ENCODE measurements at regions not wholly inside any gene's neighbourhood (a gene's known extent, or its start where the extent isn't known, plus 50 kb on each side); places are given as distances from the start of the nearest gene placed in this dataset.

DNA sequence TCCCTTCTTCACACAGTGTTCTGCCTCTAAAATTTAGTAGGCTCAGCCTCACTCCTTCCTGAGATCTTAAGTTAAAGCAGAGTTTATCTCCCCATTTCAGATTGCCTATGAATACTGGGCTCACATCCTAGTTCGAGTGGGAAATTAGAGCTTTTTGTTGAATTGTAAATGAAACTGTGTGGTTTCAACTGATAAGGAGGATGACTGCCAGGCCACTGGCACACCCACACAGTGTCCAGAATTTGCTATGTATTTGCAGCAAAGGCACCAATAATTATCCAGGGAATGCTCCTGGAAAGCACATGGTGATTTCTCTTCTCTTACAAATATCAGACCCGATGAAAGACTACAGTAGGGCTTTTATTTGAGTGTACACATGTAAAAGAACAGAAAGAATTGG lies 308.1 kb upstream of the COL8A1 start:
- H2AFZ ChIP-seq (ENCODE audit: low read length) = peak overlapping the region; percentile 52
- TF ChIP-seq, protein P1, sequence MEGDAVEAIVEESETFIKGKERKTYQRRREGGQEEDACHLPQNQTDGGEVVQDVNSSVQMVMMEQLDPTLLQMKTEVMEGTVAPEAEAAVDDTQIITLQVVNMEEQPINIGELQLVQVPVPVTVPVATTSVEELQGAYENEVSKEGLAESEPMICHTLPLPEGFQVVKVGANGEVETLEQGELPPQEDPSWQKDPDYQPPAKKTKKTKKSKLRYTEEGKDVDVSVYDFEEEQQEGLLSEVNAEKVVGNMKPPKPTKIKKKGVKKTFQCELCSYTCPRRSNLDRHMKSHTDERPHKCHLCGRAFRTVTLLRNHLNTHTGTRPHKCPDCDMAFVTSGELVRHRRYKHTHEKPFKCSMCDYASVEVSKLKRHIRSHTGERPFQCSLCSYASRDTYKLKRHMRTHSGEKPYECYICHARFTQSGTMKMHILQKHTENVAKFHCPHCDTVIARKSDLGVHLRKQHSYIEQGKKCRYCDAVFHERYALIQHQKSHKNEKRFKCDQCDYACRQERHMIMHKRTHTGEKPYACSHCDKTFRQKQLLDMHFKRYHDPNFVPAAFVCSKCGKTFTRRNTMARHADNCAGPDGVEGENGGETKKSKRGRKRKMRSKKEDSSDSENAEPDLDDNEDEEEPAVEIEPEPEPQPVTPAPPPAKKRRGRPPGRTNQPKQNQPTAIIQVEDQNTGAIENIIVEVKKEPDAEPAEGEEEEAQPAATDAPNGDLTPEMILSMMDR (conservative IDR thresholded peaks at IDR 0.05 in 1 of 2, IDR thresholded peaks at IDR 0.05 in 1 of 2; ENCODE audit: low read depth in 1 of 2, low read length in 2 of 2) = no peak
- no peak for TF ChIP-seq EZH2 (IDR thresholded peaks at IDR 0.05; ENCODE audit: low read length, missing control alignments)
- H3K36me3 ChIP-seq (ENCODE audit: control insufficient read depth, insufficient read depth, low read length) = no peaks in the 10 kb centered on the region
- H4K20me1 ChIP-seq (ENCODE audit: control insufficient read depth, extremely low read depth, insufficient read depth, low read length) = no peaks in the 10 kb centered on the region
- H3K9ac ChIP-seq (ENCODE audit: insufficient read depth, low read length) = no peak overlapping the region
- H3K27me3 ChIP-seq (ENCODE audit: control insufficient read depth, insufficient read depth, low read length) = no peaks in the 10 kb centered on the region
- peak; percentile 53 to 90 for DNase-seq (ENCODE audit: low read depth in 2 of 2)
- H3K9me3 ChIP-seq (ENCODE audit: control insufficient read depth, insufficient read depth, low read depth, low read length) = no peaks in the 10 kb centered on the region
- H3K4me2 ChIP-seq (ENCODE audit: extremely low read depth, insufficient read depth, low read length) = no peak overlapping the region
- no peak overlapping the region for H3K27ac ChIP-seq (ENCODE audit: insufficient read depth, low read length)
- H3K4me1 ChIP-seq (ENCODE audit: control insufficient read depth, extremely low read depth, insufficient read depth, low read length) = peaks cover 2% of the 10 kb centered on the region
- H3K4me3 ChIP-seq (replicated peaks in 1 of 4; ENCODE audit: control extremely low read depth in 1 of 4, insufficient read depth in 1 of 4, low read depth in 3 of 4, low read length in 4 of 4) = no peak overlapping the region
- H3K79me2 ChIP-seq (ENCODE audit: control insufficient read depth, insufficient read depth, low read length) = no peaks in the 10 kb centered on the region

DNA sequence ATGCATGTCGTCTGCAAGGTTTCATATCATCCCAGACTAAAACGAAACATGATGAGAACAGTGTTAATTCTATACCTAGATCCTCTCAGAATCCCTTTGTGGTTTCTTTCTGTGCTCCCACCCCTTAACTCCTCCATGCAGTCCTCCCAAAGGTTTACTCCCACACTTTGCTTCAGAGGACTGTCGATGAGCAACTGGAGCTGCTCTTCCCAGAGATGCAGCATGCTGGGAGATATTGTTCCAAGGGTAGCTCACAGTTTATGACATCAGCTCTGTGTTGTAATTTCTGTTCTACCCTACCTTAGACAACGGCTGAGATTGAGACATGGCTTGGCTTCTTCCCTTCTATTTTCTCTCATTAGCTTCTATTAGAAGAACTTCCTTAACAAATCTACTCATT lies 313.0 kb upstream of the COL8A1 start:
- Histone ChIP-seq H3K27ac (ENCODE audit: insufficient read depth, low read length) (no peak overlapping the region), H3K4me1 (ENCODE audit: control insufficient read depth, extremely low read depth, insufficient read depth, low read length) (peaks cover 2% of the 10 kb centered on the region), H3K36me3 (ENCODE audit: control insufficient read depth, insufficient read depth, low read length) (no peaks in the 10 kb centered on the region), H3K27me3 (ENCODE audit: control insufficient read depth, insufficient read depth, low read length) (no peaks in the 10 kb centered on the region), H3K79me2 (ENCODE audit: control insufficient read depth, insufficient read depth, low read length) (no peaks in the 10 kb centered on the region), H3K4me3 (replicated peaks in 1 of 4; ENCODE audit: control extremely low read depth in 1 of 4, insufficient read depth in 1 of 4, low read depth in 3 of 4, low read length in 4 of 4) (no peak overlapping the region), H3K4me2 (ENCODE audit: extremely low read depth, insufficient read depth, low read length) (no peak overlapping the region), H3K9ac (ENCODE audit: insufficient read depth, low read length) (no peak overlapping the region), H4K20me1 (ENCODE audit: control insufficient read depth, extremely low read depth, insufficient read depth, low read length) (no peaks in the 10 kb centered on the region), H3K9me3 (ENCODE audit: control insufficient read depth, insufficient read depth, low read depth, low read length) (no peaks in the 10 kb centered on the region), H2AFZ (ENCODE audit: low read length) (no peak overlapping the region)
- no peak for DNase-seq (ENCODE audit: low read depth in 2 of 2)
- TF ChIP-seq, protein P1 (conservative IDR thresholded peaks at IDR 0.05 in 1 of 2, IDR thresholded peaks at IDR 0.05 in 1 of 2; ENCODE audit: low read depth in 1 of 2, low read length in 2 of 2) = no peak
- TF ChIP-seq EZH2 (IDR thresholded peaks at IDR 0.05; ENCODE audit: low read length, missing control alignments) = no peak

GRCh38 chr3:99324636-99325203 lies 313.7 kb upstream of the COL8A1 start:
- H3K36me3 ChIP-seq (ENCODE audit: control insufficient read depth, insufficient read depth, low read length) = no peaks in the 10 kb centered on the region
- H3K4me3 ChIP-seq (replicated peaks in 1 of 4; ENCODE audit: control extremely low read depth in 1 of 4, insufficient read depth in 1 of 4, low read depth in 3 of 4, low read length in 4 of 4) = no peak overlapping the region
- no peak overlapping the region for H2AFZ ChIP-seq (ENCODE audit: low read length)
- no peak overlapping the region for H3K27ac ChIP-seq (ENCODE audit: insufficient read depth, low read length)
- no peaks in the 10 kb centered on the region for H3K27me3 ChIP-seq (ENCODE audit: control insufficient read depth, insufficient read depth, low read length)
- no peaks in the 10 kb centered on the region for H3K9me3 ChIP-seq (ENCODE audit: control insufficient read depth, insufficient read depth, low read depth, low read length)
- no peak overlapping the region for H3K9ac ChIP-seq (ENCODE audit: insufficient read depth, low read length)
- H4K20me1 ChIP-seq (ENCODE audit: control insufficient read depth, extremely low read depth, insufficient read depth, low read length) = no peaks in the 10 kb centered on the region
- no peaks in the 10 kb centered on the region for H3K4me1 ChIP-seq (ENCODE audit: control insufficient read depth, extremely low read depth, insufficient read depth, low read length)
- H3K4me2 ChIP-seq (ENCODE audit: extremely low read depth, insufficient read depth, low read length) = no peak overlapping the region
- no peak for DNase-seq (ENCODE audit: low read depth in 2 of 2)
- H3K79me2 ChIP-seq (ENCODE audit: control insufficient read depth, insufficient read depth, low read length) = no peaks in the 10 kb centered on the region
- TF ChIP-seq, protein P1 (conservative IDR thresholded peaks at IDR 0.05 in 1 of 2, IDR thresholded peaks at IDR 0.05 in 1 of 2; ENCODE audit: low read depth in 1 of 2, low read length in 2 of 2) = no peak
- TF ChIP-seq EZH2 (IDR thresholded peaks at IDR 0.05; ENCODE audit: low read length, missing control alignments) = no peak
